ENCODE measurements at regions not wholly inside any gene's neighbourhood (a gene's known extent, or its start where the extent isn't known, plus 50 kb on each side); places are given as distances from the start of the nearest gene placed in this dataset.

- no peak for DNase-seq
These were observed 49.7 kb upstream of the FRMD4B start for GRCh38 chr3:69435274-69436265.
